ENCODE measurements at regions not wholly inside any gene's neighbourhood (a gene's known extent, or its start where the extent isn't known, plus 50 kb on each side); places are given as distances from the start of the nearest gene placed in this dataset.

DNA sequence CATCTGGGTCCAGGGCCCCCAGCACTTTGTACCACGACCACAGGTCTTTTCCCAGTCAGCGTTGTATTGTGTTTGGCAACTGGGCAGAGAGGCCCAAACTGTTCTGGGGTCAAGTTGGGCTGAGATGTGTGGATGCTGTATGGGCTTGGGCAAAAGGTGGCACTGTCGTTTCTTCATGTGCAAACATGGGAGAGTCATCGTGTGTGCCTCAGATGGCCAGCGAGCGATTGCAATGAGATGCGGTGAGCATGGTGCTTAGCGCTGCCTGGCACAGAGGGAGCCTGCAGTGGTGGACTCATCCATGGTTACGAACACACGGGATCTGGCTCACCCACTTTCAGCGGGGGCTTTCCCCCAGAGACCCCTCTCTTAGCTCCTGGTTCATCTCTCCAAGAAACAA is 120.4 kb upstream of the SORCS3 start:
- intact Hi-C loops (cut with micrococcal nuclease; ENCODE audit: unreplicated experiment), result no loop called here
- no peaks in the 10 kb centered on the region for H3K9me3 ChIP-seq (ENCODE audit: control insufficient read depth, insufficient read depth, low read depth, low read length)
- peaks cover 10% of the 10 kb centered on the region for H3K27me3 ChIP-seq (ENCODE audit: control insufficient read depth, insufficient read depth, low read length)
- ChIA-PET CTCF (no interaction called here), POLR2A (no interaction called here)
- in situ Hi-C loops (cut with HindIII; ENCODE audit: low pct_unique_long_range_greater_than_20kb, low sequenced_read_pairs), result no loop called here
- no peak for ATAC-seq
- no peaks in the 10 kb centered on the region for H3K4me1 ChIP-seq (ENCODE audit: control insufficient read depth, insufficient read depth, low read length)
- no peak overlapping the region for H3K4me3 ChIP-seq (ENCODE audit: low read depth in 2 of 2, low read length in 2 of 2)
- no peaks in the 10 kb centered on the region for H3K36me3 ChIP-seq (ENCODE audit: control insufficient read depth, insufficient read depth, low read length)
- DNase-seq (ENCODE audit: low read depth, low spot score), result no peak
- H3K27ac ChIP-seq (ENCODE audit: low read length), result no peak overlapping the region
- BruUV-seq (replicated peaks), result no TSS peak
- TF ChIP-seq SIN3A (IDR thresholded peaks at IDR 0.05; ENCODE audit: borderline replicate concordance, insufficient read depth, low read depth, low read length), result no peak
- TF ChIP-seq TCF7L2 (IDR thresholded peaks at IDR 0.05; ENCODE audit: low read depth, low read length), result no peak
- no peak for TF ChIP-seq POLR2AphosphoS5 (IDR thresholded peaks at IDR 0.05; ENCODE audit: low read depth, low read length)
- TF ChIP-seq, protein P1, sequence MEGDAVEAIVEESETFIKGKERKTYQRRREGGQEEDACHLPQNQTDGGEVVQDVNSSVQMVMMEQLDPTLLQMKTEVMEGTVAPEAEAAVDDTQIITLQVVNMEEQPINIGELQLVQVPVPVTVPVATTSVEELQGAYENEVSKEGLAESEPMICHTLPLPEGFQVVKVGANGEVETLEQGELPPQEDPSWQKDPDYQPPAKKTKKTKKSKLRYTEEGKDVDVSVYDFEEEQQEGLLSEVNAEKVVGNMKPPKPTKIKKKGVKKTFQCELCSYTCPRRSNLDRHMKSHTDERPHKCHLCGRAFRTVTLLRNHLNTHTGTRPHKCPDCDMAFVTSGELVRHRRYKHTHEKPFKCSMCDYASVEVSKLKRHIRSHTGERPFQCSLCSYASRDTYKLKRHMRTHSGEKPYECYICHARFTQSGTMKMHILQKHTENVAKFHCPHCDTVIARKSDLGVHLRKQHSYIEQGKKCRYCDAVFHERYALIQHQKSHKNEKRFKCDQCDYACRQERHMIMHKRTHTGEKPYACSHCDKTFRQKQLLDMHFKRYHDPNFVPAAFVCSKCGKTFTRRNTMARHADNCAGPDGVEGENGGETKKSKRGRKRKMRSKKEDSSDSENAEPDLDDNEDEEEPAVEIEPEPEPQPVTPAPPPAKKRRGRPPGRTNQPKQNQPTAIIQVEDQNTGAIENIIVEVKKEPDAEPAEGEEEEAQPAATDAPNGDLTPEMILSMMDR (IDR thresholded peaks at IDR 0.05), result no peak

DNA sequence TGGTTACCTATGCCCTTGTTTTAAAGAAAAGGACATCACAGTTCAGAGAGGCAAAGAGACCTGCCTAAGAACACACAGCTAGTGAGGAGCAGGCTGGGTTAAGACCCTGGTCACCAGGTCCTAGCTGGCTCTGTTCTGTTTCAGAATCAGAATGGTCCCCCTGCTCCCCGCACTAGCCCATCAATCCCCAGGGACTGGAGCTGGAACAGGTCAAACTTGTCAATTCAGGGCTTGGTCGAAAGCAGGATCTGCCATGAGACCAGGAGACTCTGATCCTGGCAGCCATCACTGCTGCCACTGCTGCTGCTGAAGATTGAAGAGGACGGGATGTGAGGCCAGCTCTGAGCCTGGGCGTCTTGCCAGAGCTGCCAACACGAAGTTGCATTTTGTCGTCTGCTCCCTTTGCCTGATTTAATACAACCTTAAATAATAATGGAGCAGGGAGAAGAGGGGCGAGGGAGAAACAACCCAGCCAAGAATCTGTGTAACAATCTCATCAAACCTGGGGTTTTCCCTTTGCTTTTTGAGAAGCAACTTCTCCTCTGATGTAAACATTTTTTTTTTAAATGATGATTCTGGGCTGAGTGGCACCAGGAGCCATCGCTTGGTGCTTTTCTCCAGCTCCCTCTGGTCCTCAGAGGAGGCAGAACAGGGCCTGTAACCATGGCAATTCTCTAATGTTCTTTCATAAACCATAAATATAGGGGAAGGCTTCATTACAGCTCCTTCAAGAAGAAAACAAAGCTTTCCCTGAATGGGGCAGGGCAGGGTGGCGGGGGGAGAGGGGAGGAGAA is 119.0 kb upstream of the SORCS3 start:
- Histone ChIP-seq H3K4me1 (ENCODE audit: control insufficient read depth, insufficient read depth, low read length) (no peaks in the 10 kb centered on the region), H3K27me3 (ENCODE audit: control insufficient read depth, insufficient read depth, low read length) (peaks cover 10% of the 10 kb centered on the region), H3K27ac (ENCODE audit: low read length) (no peak overlapping the region), H3K36me3 (ENCODE audit: control insufficient read depth, insufficient read depth, low read length) (no peaks in the 10 kb centered on the region), H3K4me3 (ENCODE audit: low read depth in 2 of 2, low read length in 2 of 2) (no peak overlapping the region), H3K9me3 (ENCODE audit: control insufficient read depth, insufficient read depth, low read depth, low read length) (no peaks in the 10 kb centered on the region)
- no TSS peak for BruUV-seq (replicated peaks)
- in situ Hi-C loops (cut with HindIII; ENCODE audit: low pct_unique_long_range_greater_than_20kb, low sequenced_read_pairs), result no loop called here
- intact Hi-C loops (cut with micrococcal nuclease; ENCODE audit: unreplicated experiment), result no loop called here
- ChIA-PET POLR2A (no interaction called here), CTCF (no interaction called here)
- no peak for ATAC-seq
- no peak for TF ChIP-seq POLR2AphosphoS5 (IDR thresholded peaks at IDR 0.05; ENCODE audit: low read depth, low read length)
- TF ChIP-seq SIN3A (IDR thresholded peaks at IDR 0.05; ENCODE audit: borderline replicate concordance, insufficient read depth, low read depth, low read length), result no peak
- TF ChIP-seq, protein P1 (IDR thresholded peaks at IDR 0.05), result no peak
- no peak for TF ChIP-seq TCF7L2 (IDR thresholded peaks at IDR 0.05; ENCODE audit: low read depth, low read length)
- TF ChIP-seq, protein P2, sequence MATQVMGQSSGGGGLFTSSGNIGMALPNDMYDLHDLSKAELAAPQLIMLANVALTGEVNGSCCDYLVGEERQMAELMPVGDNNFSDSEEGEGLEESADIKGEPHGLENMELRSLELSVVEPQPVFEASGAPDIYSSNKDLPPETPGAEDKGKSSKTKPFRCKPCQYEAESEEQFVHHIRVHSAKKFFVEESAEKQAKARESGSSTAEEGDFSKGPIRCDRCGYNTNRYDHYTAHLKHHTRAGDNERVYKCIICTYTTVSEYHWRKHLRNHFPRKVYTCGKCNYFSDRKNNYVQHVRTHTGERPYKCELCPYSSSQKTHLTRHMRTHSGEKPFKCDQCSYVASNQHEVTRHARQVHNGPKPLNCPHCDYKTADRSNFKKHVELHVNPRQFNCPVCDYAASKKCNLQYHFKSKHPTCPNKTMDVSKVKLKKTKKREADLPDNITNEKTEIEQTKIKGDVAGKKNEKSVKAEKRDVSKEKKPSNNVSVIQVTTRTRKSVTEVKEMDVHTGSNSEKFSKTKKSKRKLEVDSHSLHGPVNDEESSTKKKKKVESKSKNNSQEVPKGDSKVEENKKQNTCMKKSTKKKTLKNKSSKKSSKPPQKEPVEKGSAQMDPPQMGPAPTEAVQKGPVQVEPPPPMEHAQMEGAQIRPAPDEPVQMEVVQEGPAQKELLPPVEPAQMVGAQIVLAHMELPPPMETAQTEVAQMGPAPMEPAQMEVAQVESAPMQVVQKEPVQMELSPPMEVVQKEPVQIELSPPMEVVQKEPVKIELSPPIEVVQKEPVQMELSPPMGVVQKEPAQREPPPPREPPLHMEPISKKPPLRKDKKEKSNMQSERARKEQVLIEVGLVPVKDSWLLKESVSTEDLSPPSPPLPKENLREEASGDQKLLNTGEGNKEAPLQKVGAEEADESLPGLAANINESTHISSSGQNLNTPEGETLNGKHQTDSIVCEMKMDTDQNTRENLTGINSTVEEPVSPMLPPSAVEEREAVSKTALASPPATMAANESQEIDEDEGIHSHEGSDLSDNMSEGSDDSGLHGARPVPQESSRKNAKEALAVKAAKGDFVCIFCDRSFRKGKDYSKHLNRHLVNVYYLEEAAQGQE (IDR thresholded peaks at IDR 0.05; ENCODE audit: insufficient read depth in 1 of 2, low read depth in 2 of 2, low read length in 1 of 2), result no peak
- DNase-seq (ENCODE audit: low read depth, low spot score), result no peak

Measured in Panc1 (cell line).